Loucy (cell line): ENCODE measurements at regions not wholly inside any gene's neighbourhood (a gene's known extent, or its start where the extent isn't known, plus 50 kb on each side); places are given as distances from the start of the nearest gene placed in this dataset.
"Not testable (repeated sequence)": the region's sequence is repeated elsewhere in the genome, so short reads cannot be mapped to it uniquely, and the experiment has no call there.

Experiments used
- H2AFZ ChIP-seq: fragments of 200-600 bp; sonication (generic); 2 replicates; pipeline ENCODE4 v1.6.0; 2016; ENCODE audit warnings: antibody characterized with exemption, mild to moderate bottlenecking, low read length, moderate library complexity
- H3F3A ChIP-seq: fragments of 200-600 bp; 2 replicates; pipeline ENCODE4 v1.6.0; 2016; ENCODE audit warnings: antibody characterized with exemption, low read depth, mild to moderate bottlenecking
- H3K27me3 ChIP-seq: fragments of 200-600 bp; sonication (generic); 2 replicates; pipeline ENCODE4 v1.6.1; 2014; ENCODE audit warnings: low read length, mild to moderate bottlenecking; ENCODE audit not compliant: insufficient read depth, poor library complexity, severe bottlenecking
- H3K36me3 ChIP-seq: fragments of 200-600 bp; sonication (generic); 2 replicates; pipeline ENCODE4 v1.6.1; 2016; ENCODE audit warnings: low read length; ENCODE audit not compliant: insufficient read depth
- H3K4me1 ChIP-seq: fragments of 200-600 bp; sonication (generic); 2 replicates; pipeline ENCODE4 v1.5.1; 2014; ENCODE audit warnings: low read length, mild to moderate bottlenecking; ENCODE audit not compliant: insufficient read depth, poor library complexity, severe bottlenecking
- H3K4me2 ChIP-seq: fragments of 200-600 bp; sonication (generic); 2 replicates; pipeline ENCODE4 v1.6.0; 2014; ENCODE audit warnings: antibody characterized with exemption, low read length, low read depth, mild to moderate bottlenecking; ENCODE audit not compliant: poor library complexity, severe bottlenecking
- H3K4me3 ChIP-seq: fragments of 200-600 bp; sonication (generic); 2 replicates; pipeline ENCODE4 v1.5.1; 2014; ENCODE audit warnings: low read length, mild to moderate bottlenecking, mixed read lengths; ENCODE audit not compliant: poor library complexity, severe bottlenecking
- H3K79me2 ChIP-seq: fragments of 200-600 bp; sonication (generic); 2 replicates; pipeline ENCODE4 v1.6.1; 2014; ENCODE audit warnings: low read length; ENCODE audit not compliant: insufficient read depth
- H3K9ac ChIP-seq: fragments of 200-600 bp; sonication (generic); 2 replicates; pipeline ENCODE4 v1.6.0; 2014; ENCODE audit warnings: mild to moderate bottlenecking, low read depth, low read length, moderate library complexity; ENCODE audit not compliant: poor library complexity, severe bottlenecking
- H3K9me2 ChIP-seq: fragments of 200-600 bp; sonication (generic); replicated peaks from 2 replicates; pipeline ENCODE4 v1.6.1; 2016; ENCODE audit warnings: low read depth, low read length, mixed read lengths
- H3K9me3 ChIP-seq: fragments of 200-600 bp; sonication (generic); 2 replicates; pipeline ENCODE4 v1.6.1; 2014; ENCODE audit warnings: mild to moderate bottlenecking, antibody characterized with exemption, low read length, low read depth; ENCODE audit not compliant: insufficient read depth
- H4K20me1 ChIP-seq: fragments of 200-600 bp; sonication (generic); 2 replicates; pipeline ENCODE4 v1.6.0; 2014; ENCODE audit warnings: antibody characterized with exemption, low read length, mild to moderate bottlenecking; ENCODE audit not compliant: insufficient read depth, poor library complexity, severe bottlenecking
- CTCF ChIP-seq: fragments of 200-600 bp; sonication (generic); conservative IDR thresholded peaks from 2 replicates; pipeline ENCODE4 v1.5.1; 2014; ENCODE audit warnings: mild to moderate bottlenecking, antibody characterized with exemption, low read length
- EZH2phosphoT487 ChIP-seq: fragments of 200-600 bp; IDR thresholded peaks from 2 replicates; pipeline ENCODE4 v1.6.1; 2018; ENCODE audit warnings: antibody characterized with exemption, mild to moderate bottlenecking, moderate library complexity, borderline replicate concordance

DNA sequence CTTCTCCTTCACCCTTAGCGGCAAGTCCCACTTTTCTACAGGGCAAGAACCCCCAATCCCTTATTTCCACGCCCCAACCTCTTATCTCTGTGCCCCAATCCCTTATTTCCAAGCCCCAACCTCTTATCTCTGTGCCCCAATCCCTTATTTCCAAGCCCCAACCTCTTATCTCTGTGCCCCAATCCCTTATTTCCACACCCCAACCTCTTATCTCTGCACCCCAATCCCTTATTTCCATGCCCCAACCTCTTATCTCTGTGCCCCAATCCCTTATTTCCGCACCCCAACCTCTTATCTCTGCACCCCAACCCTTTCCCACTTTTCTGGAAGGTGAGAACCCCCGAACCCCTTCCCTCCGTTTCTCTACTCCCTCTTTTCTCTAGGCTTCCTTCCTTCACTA is 116.1 kb upstream of the GJE1 start:
- not testable (repeated sequence) for H3K27me3 ChIP-seq, H3K4me2 ChIP-seq, H3K79me2 ChIP-seq, H3K4me1 ChIP-seq, H3K36me3 ChIP-seq, H3K9me2 ChIP-seq, H3K9ac ChIP-seq, H2AFZ ChIP-seq, H4K20me1 ChIP-seq, H3F3A ChIP-seq, H3K4me3 ChIP-seq, H3K9me3 ChIP-seq

DNA sequence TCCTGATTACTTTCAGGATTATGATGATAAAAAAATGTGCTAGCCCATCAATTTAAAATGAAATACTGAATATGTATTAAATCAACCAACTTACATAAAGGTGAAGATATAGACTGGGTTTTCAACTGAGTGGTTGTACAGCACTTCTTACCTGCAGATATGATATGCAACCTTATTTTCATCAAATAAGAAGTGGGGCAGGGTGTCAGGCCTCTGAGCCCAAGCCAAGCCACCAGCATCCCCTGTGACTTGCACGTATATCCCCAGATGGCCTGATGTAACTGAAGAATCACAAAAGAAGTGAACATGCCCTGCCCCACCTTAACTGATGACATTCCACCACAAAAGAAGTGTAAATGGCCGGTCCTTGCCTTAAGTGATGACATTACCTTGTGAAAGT is 117.3 kb upstream of the GJE1 start:
- not testable (repeated sequence) for H3K9ac ChIP-seq, H3K4me2 ChIP-seq, H3K4me1 ChIP-seq, H3K9me2 ChIP-seq, H2AFZ ChIP-seq, H3K27me3 ChIP-seq, H3K36me3 ChIP-seq, H3K4me3 ChIP-seq, H3K9me3 ChIP-seq, H3K79me2 ChIP-seq, H4K20me1 ChIP-seq, H3F3A ChIP-seq

DNA sequence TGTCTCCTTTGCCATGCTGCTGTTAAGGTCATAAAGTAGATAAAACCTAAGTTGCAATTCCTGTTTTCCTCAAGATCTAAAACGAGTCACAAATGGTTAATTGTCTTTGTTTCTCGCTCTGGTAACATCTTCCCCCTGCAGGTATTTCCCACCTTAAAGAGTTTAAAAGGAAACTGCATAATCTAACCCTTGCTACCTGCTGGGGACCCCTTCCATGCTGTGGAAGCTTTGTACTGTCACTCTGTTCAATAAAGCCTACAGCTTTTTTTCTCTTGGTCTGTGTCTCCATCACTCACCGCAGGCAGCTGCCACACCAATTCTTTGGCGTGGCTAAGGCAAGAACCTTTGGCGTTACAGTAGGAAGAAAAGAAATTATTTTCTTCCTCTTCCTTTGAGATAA is 117.7 kb upstream of the GJE1 start:
- H3K9ac ChIP-seq: no peak overlapping the region
- H3K36me3 ChIP-seq: no peaks in the 10 kb centered on the region
- H3K9me3 ChIP-seq: no peaks in the 10 kb centered on the region
- H3F3A ChIP-seq: no peaks in the 10 kb centered on the region
- H3K4me1 ChIP-seq: no peaks in the 10 kb centered on the region
- H4K20me1 ChIP-seq: no peaks in the 10 kb centered on the region
- TF ChIP-seq CTCF (no peak), EZH2phosphoT487 (no peak)
- no peak overlapping the region for H3K4me3 ChIP-seq
- H3K79me2 ChIP-seq: no peaks in the 10 kb centered on the region
- H2AFZ ChIP-seq: no peak overlapping the region
- H3K9me2 ChIP-seq: no peaks in the 10 kb centered on the region
- no peaks in the 10 kb centered on the region for H3K27me3 ChIP-seq
- no peak overlapping the region for H3K4me2 ChIP-seq

GRCh38 chr6:142014515-142014914 is 118.2 kb upstream of the GJE1 start:
- Histone ChIP-seq H3K9me2 (no peaks in the 10 kb centered on the region), H3F3A (no peaks in the 10 kb centered on the region), H3K4me3 (no peak overlapping the region), H3K9me3 (no peaks in the 10 kb centered on the region), H3K79me2 (no peaks in the 10 kb centered on the region), H4K20me1 (no peaks in the 10 kb centered on the region), H2AFZ (no peak overlapping the region), H3K9ac (no peak overlapping the region), H3K36me3 (no peaks in the 10 kb centered on the region), H3K4me1 (no peaks in the 10 kb centered on the region), H3K4me2 (no peak overlapping the region), H3K27me3 (no peaks in the 10 kb centered on the region)
- TF ChIP-seq CTCF: no peak
- TF ChIP-seq EZH2phosphoT487: no peak
